ENCODE measurements at regions not wholly inside any gene's neighbourhood (a gene's known extent, or its start where the extent isn't known, plus 50 kb on each side); places are given as distances from the start of the nearest gene placed in this dataset.
"Not testable (repeated sequence)": the region's sequence is repeated elsewhere in the genome, so short reads cannot be mapped to it uniquely, and the experiment has no call there.

- H3K4me3 ChIP-seq, result no peak overlapping the region
- no peaks in the 10 kb centered on the region for H3K27me3 Mint-ChIP-seq (ENCODE audit: insufficient read depth, low read depth)
- H3K27ac Mint-ChIP-seq, result no peak overlapping the region
- H3K4me1 ChIP-seq, result no peaks in the 10 kb centered on the region
- no peaks in the 10 kb centered on the region for H3K4me1 Mint-ChIP-seq
- H3K36me3 Mint-ChIP-seq, result no peaks in the 10 kb centered on the region
- H3K9me3 Mint-ChIP-seq, result no peaks in the 10 kb centered on the region
- no peak overlapping the region for H3K4me3 Mint-ChIP-seq
- no peaks in the 10 kb centered on the region for H3K79me2 ChIP-seq (ENCODE audit: low read depth)
- no peak overlapping the region for H3K4me2 ChIP-seq
- no peaks in the 10 kb centered on the region for H3K27me3 ChIP-seq
- H3K36me3 ChIP-seq, result no peaks in the 10 kb centered on the region
- peak; percentile 15 for DNase-seq (ENCODE audit: low spot score)
- no peak for TF ChIP-seq EZH2phosphoT487 (IDR thresholded peaks at IDR 0.05)
- TF ChIP-seq CTCF (IDR thresholded peaks at IDR 0.05), result no peak
- TF ChIP-seq EZH2 (IDR thresholded peaks at IDR 0.05), result no peak
- H3K9me3 ChIP-seq (ENCODE audit: low read depth), result no peaks in the 10 kb centered on the region
- no peak overlapping the region for H3K27ac ChIP-seq
- H2AFZ ChIP-seq (replicated peaks), result no peak overlapping the region
- no peaks in the 10 kb centered on the region for H4K20me1 ChIP-seq (ENCODE audit: low read depth)
- no peaks in the 10 kb centered on the region for H3F3A ChIP-seq (ENCODE audit: low read depth)
- no peak overlapping the region for H3K9ac ChIP-seq
Measured at GRCh38 chr16:17038415-17038814, 432.3 kb downstream of the XYLT1 start.

DNA sequence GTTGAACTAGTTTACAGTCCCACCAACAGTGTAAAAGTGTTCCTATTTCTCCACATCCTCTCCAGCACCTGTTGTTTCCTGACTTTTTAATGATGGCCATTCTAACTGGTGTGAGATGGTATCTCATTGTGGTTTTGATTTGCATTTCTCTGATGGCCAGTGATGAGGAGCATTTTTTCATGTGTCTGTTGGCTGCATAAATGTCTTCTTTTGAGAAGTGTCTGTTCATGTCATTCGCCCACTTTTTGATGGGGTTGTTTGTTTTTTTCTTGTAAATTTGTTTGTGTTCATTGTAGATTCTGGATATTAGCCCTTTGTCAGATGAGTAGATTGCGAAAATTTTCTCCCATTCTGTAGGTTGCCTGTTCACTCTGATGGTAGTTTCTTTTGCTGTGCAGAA is 421.7 kb downstream of the XYLT1 start:
- not testable (repeated sequence) for H4K20me1 ChIP-seq (ENCODE audit: low read depth); H3K4me3 ChIP-seq; H3K4me3 Mint-ChIP-seq; H3K27ac Mint-ChIP-seq; H3K36me3 ChIP-seq; H3K27me3 Mint-ChIP-seq (ENCODE audit: insufficient read depth, low read depth); H3F3A ChIP-seq (ENCODE audit: low read depth); H2AFZ ChIP-seq (replicated peaks); H3K4me2 ChIP-seq; H3K9me3 ChIP-seq (ENCODE audit: low read depth); DNase-seq (ENCODE audit: low spot score); H3K9ac ChIP-seq; H3K27ac ChIP-seq; H3K79me2 ChIP-seq (ENCODE audit: low read depth); H3K36me3 Mint-ChIP-seq; H3K27me3 ChIP-seq; H3K4me1 ChIP-seq; H3K4me1 Mint-ChIP-seq
- H3K9me3 Mint-ChIP-seq, result peaks cover 14% of the 10 kb centered on the region

DNA sequence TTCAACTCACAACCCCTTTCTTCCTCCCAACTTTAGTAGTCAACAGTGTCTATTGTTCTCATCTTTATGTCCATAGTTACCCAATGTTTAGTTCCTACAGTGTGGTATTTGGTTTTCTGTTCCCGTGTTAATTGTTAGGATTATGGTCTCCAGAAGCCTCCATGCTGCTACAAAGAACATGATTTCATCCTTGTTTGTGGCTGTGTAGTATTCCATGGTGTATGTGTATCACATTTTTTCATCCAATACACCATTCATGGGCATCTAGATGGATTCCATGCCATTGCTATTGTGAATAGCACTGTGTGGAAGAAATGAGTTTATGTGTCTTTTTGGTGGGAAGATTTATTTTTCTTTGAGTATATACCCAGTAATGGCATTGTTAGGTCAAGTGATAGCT is 420.3 kb downstream of the XYLT1 start:
- no peaks in the 10 kb centered on the region for H3K4me1 Mint-ChIP-seq
- H3F3A ChIP-seq (ENCODE audit: low read depth), result no peaks in the 10 kb centered on the region
- no peaks in the 10 kb centered on the region for H3K36me3 ChIP-seq
- H2AFZ ChIP-seq (replicated peaks), result no peak overlapping the region
- no peak overlapping the region for H3K4me3 Mint-ChIP-seq
- no peaks in the 10 kb centered on the region for H3K4me1 ChIP-seq
- H3K36me3 Mint-ChIP-seq, result no peaks in the 10 kb centered on the region
- DNase-seq (ENCODE audit: low spot score), result no peak
- H3K27ac Mint-ChIP-seq, result no peak overlapping the region
- H3K27me3 ChIP-seq, result no peaks in the 10 kb centered on the region
- no peak overlapping the region for H3K9ac ChIP-seq
- no peak overlapping the region for H3K4me2 ChIP-seq
- H3K27ac ChIP-seq, result no peak overlapping the region
- no peaks in the 10 kb centered on the region for H3K9me3 ChIP-seq (ENCODE audit: low read depth)
- H3K9me3 Mint-ChIP-seq, result peaks cover 14% of the 10 kb centered on the region
- no peak overlapping the region for H3K4me3 ChIP-seq
- no peak for TF ChIP-seq EZH2phosphoT487 (IDR thresholded peaks at IDR 0.05)
- no peak for TF ChIP-seq EZH2 (IDR thresholded peaks at IDR 0.05)
- no peak for TF ChIP-seq CTCF (IDR thresholded peaks at IDR 0.05)
- H3K27me3 Mint-ChIP-seq (ENCODE audit: insufficient read depth, low read depth), result peaks cover 2% of the 10 kb centered on the region
- H3K79me2 ChIP-seq (ENCODE audit: low read depth), result no peaks in the 10 kb centered on the region
- no peaks in the 10 kb centered on the region for H4K20me1 ChIP-seq (ENCODE audit: low read depth)

All from neural progenitor cell (in vitro differentiated cells).